ENCODE measurements at regions not wholly inside any gene's neighbourhood (a gene's known extent, or its start where the extent isn't known, plus 50 kb on each side); places are given as distances from the start of the nearest gene placed in this dataset.

DNA sequence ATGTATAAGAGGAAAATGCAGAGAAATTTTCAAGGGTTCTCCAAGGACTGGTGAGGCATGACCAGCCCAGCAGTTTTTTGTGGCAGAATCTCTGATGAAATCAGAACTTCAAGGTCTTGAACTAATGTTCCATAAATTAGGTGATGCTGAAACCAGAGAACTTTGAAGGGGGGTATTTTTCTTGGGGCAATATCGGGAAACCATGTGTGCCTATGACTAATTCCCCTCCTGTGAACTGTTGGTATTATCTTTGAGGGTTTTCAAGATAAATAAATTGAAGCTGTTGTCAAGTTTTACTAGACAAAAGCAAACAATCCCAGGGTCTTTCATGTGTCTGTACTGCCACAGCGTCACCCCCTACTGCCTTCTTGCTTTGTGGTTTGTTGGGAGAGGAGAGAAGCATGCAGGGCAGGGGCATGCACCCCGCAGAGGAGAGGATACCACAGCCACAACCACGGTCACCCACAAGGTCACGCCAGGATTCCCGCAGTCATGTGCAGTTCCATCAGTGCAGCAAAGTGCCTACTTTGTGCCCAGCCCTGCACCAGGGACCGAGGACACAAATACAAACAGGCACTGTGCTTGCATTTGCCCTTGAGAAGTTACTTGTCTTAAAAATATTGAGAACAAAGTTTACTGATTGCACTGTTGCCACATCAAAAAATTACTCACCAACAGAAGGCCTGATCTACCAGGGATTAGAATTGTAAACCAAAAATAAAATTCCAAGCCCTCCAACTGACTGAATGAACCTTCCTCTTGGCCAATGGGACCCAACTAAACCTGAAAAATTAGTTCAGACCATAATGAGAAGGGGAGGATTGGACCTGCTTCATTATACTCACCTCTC is 413.3 kb upstream of the TRIB2 start:
- TF ChIP-seq, protein P1, sequence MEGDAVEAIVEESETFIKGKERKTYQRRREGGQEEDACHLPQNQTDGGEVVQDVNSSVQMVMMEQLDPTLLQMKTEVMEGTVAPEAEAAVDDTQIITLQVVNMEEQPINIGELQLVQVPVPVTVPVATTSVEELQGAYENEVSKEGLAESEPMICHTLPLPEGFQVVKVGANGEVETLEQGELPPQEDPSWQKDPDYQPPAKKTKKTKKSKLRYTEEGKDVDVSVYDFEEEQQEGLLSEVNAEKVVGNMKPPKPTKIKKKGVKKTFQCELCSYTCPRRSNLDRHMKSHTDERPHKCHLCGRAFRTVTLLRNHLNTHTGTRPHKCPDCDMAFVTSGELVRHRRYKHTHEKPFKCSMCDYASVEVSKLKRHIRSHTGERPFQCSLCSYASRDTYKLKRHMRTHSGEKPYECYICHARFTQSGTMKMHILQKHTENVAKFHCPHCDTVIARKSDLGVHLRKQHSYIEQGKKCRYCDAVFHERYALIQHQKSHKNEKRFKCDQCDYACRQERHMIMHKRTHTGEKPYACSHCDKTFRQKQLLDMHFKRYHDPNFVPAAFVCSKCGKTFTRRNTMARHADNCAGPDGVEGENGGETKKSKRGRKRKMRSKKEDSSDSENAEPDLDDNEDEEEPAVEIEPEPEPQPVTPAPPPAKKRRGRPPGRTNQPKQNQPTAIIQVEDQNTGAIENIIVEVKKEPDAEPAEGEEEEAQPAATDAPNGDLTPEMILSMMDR (IDR thresholded peaks at IDR 0.05) = no peak
- no peak for TF ChIP-seq EZH2 (IDR thresholded peaks at IDR 0.05; ENCODE audit: borderline replicate concordance, insufficient read depth, low read depth, low read length, poor library complexity, severe bottlenecking)

All from B cell (primary cell).